Kidney (tissue), 13 donors: ENCODE measurements at regions not wholly inside any gene's neighbourhood (a gene's known extent, or its start where the extent isn't known, plus 50 kb on each side); places are given as distances from the start of the nearest gene placed in this dataset.

Source experiments
- DNase-seq, 5 donors: peaks; one replicate each; pipeline ENCODE4 v3.0.0-alpha.2; 2013 to 2020
- FAIRE-seq: peaks from 2 replicates; lab custom pipeline; 2012; peaks lifted over from hg19 to GRCh38; lab: Jason Lieb, UNC
- H3K27ac ChIP-seq, 2 donors: one replicate each; pipeline ENCODE4 v1.7.0; 2013; ENCODE audit warnings: low read depth in 2 of 2, low read length in 2 of 2, inconsistent platforms in 1 of 2
- H3K27me3 ChIP-seq: one replicate; pipeline ENCODE4 v1.7.1; 2013; ENCODE audit warnings: low read length, inconsistent platforms; ENCODE audit not compliant: control insufficient read depth, insufficient read depth
- H3K36me3 ChIP-seq, 3 donors: one replicate each; pipeline versions ENCODE4 v1.7.0 to v1.7.1; 2013; ENCODE audit warnings: low read length in 3 of 3, control low read depth in 1 of 3, inconsistent platforms in 1 of 3; ENCODE audit not compliant: insufficient read depth in 3 of 3, control insufficient read depth in 2 of 3
- H3K4me1 ChIP-seq, 3 donors: one replicate each; pipeline versions ENCODE4 v1.7.0 to v1.7.1; 2013; ENCODE audit warnings: low read length in 3 of 3, inconsistent platforms in 1 of 3, low read depth in 1 of 3; ENCODE audit not compliant: control insufficient read depth in 2 of 3, insufficient read depth in 2 of 3
- H3K4me3 ChIP-seq, 3 donors: one replicate each; pipeline versions ENCODE4 v1.7.0 to v1.8.1; 2013; ENCODE audit warnings: low read length in 3 of 3, control low read depth in 1 of 3, inconsistent platforms in 1 of 3
- H3K9ac ChIP-seq, 3 donors: one replicate each; pipeline versions ENCODE4 v1.7.0 to v1.7.1; 2013; ENCODE audit warnings: low read length in 3 of 3, control low read depth in 1 of 3, inconsistent platforms in 1 of 3
- H3K9me3 ChIP-seq, 3 donors: one replicate each; pipeline versions ENCODE4 v1.7.0 to v1.7.1; 2013; ENCODE audit warnings: low read length in 3 of 3, control low read depth in 1 of 3, inconsistent platforms in 1 of 3; ENCODE audit not compliant: control insufficient read depth in 2 of 3, insufficient read depth in 1 of 3
- CTCF ChIP-seq: IDR thresholded peaks from 3 replicates; pipeline ENCODE4 v1.5.1; 2012; ENCODE audit warnings: mild to moderate bottlenecking, moderate library complexity, borderline replicate concordance; ENCODE audit not compliant: insufficient read depth; ENCODE audit errors: extremely low read depth
- intact Hi-C: fragments of 100-400 bp; cut with DNase I; formaldehyde crosslinking; loops from one replicate; pipeline ENCODE4 v1.11.1; 2022
- donor health status: control.
- donor health status: control.
- donor health status: control.
- donor health status: control.
- donor health status: control.
- donor health status: DM: yes; HTN: yes; CAD: no.
- donor health status: Normal renal cell carcinoma (clear cell type).

DNA sequence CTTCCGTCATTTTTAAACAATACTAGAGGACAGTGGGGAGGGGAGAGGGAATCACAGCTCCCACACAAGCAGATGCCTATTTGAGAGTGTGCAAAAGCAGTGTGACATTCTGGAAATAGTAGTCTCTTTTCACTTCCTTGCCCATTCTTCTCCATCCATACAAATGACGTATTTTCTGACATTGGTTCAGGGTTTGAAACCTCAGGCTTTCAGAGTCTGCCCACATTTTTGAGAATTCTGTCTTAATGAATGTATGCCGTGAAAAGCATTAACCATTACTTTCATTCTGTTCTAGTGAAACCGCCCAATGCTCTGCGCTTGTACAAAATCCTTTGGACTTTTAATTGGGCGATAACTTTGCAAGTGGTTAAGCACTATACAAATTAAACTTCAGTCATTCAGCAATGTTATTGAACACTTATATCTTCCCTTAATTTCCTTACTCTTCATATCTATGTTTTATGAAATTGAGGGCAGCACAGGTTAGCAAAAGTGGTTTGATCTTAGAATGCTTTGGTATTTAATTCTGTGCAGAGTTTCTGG lies 265.7 kb downstream of the SOX4 start:
- TF ChIP-seq CTCF: no peak
- FAIRE-seq: no peak
- Histone ChIP-seq H3K9me3 (no peaks in the 10 kb centered on the region), H3K9ac (no peak overlapping the region), H3K27ac (no peak overlapping the region), H3K36me3 (no peaks in the 10 kb centered on the region), H3K27me3 (no peaks in the 10 kb centered on the region), H3K4me1 (no peaks in the 10 kb centered on the region), H3K4me3 (no peak overlapping the region)
- intact Hi-C loops: no loop called here
- DNase-seq: no peak

GRCh38 chr6:21861942-21862341 lies 268.4 kb downstream of the SOX4 start:
- TF ChIP-seq CTCF: no peak
- no peak for FAIRE-seq
- H3K4me3 ChIP-seq: no peak overlapping the region
- no peaks in the 10 kb centered on the region for H3K9me3 ChIP-seq
- intact Hi-C loops: no loop called here
- no peak overlapping the region for H3K9ac ChIP-seq
- H3K36me3 ChIP-seq: no peaks in the 10 kb centered on the region
- H3K27ac ChIP-seq: no peak overlapping the region
- H3K27me3 ChIP-seq: no peaks in the 10 kb centered on the region
- H3K4me1 ChIP-seq: no peaks in the 10 kb centered on the region
- DNase-seq: no peak

- intact Hi-C loops: no loop called here
Measured at GRCh38 chr6:21864206-21864605, 270.7 kb downstream of the SOX4 start.

More at GRCh38 chr6:21864206-21864605, 270.7 kb downstream of the SOX4 start:
- DNase-seq (no peak), FAIRE-seq (no peak)
- TF ChIP-seq CTCF: no peak
- Histone ChIP-seq H3K4me1 (no peaks in the 10 kb centered on the region), H3K27ac (no peak overlapping the region), H3K36me3 (no peaks in the 10 kb centered on the region), H3K27me3 (no peaks in the 10 kb centered on the region), H3K9me3 (no peaks in the 10 kb centered on the region), H3K9ac (no peak overlapping the region), H3K4me3 (no peak overlapping the region)
